Fibroblast of pulmonary artery (primary cell): ENCODE measurements at regions not wholly inside any gene's neighbourhood (a gene's known extent, or its start where the extent isn't known, plus 50 kb on each side); places are given as distances from the start of the nearest gene placed in this dataset.
"Not testable (repeated sequence)": the region's sequence is repeated elsewhere in the genome, so short reads cannot be mapped to it uniquely, and the experiment has no call there.

Experiments used
- DNase-seq: peaks from one replicate; pipeline ENCODE4 v3.0.0-alpha.2; 2010; ENCODE audit warnings: low read depth
- H3K4me3 ChIP-seq: replicated peaks from 2 replicates; pipeline ENCODE4 v1.5.1; 2011; ENCODE audit warnings: low read depth, mild to moderate bottlenecking, control low read depth, low read length, moderate library complexity
- TF ChIP-seq, protein P1 (sequence below): IDR thresholded peaks from 2 replicates; pipeline ENCODE4 v1.5.1; 2011; ENCODE audit warnings: mild to moderate bottlenecking, control low read depth, low read length, inconsistent platforms; ENCODE audit errors: missing control alignments

DNA sequence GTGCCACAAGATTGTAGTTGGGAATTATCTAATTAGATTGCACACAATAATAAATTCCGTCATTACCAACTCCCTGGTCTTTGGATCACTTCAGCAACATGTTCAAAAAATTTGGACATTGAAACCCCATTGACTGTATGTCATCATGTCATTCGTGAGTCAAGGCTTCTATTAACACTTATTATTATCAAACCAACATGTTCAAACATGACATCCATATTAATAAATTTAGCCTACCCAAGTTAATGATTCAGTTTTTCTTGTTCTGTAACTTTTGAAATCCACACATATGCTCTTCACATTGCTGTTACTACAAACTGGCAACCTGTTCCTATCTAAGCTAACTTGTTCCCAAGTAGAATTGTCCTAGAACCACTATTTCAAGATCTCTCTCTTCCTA lies 1142.7 kb upstream of the SLC39A10 start:
- DNase-seq, result no peak
- TF ChIP-seq, protein P1, sequence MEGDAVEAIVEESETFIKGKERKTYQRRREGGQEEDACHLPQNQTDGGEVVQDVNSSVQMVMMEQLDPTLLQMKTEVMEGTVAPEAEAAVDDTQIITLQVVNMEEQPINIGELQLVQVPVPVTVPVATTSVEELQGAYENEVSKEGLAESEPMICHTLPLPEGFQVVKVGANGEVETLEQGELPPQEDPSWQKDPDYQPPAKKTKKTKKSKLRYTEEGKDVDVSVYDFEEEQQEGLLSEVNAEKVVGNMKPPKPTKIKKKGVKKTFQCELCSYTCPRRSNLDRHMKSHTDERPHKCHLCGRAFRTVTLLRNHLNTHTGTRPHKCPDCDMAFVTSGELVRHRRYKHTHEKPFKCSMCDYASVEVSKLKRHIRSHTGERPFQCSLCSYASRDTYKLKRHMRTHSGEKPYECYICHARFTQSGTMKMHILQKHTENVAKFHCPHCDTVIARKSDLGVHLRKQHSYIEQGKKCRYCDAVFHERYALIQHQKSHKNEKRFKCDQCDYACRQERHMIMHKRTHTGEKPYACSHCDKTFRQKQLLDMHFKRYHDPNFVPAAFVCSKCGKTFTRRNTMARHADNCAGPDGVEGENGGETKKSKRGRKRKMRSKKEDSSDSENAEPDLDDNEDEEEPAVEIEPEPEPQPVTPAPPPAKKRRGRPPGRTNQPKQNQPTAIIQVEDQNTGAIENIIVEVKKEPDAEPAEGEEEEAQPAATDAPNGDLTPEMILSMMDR, result no peak
- no peak overlapping the region for H3K4me3 ChIP-seq

GRCh38 chr2:194511070-194511469 lies 1146.0 kb upstream of the SLC39A10 start:
- not testable (repeated sequence) for DNase-seq

GRCh38 chr2:194504876-194505275 lies 1152.2 kb upstream of the SLC39A10 start:
- H3K4me3 ChIP-seq, DNase-seq: not testable (repeated sequence)

More at GRCh38 chr2:194511070-194511469, 1146.0 kb upstream of the SLC39A10 start:
- not testable (repeated sequence) for H3K4me3 ChIP-seq

GRCh38 chr2:194495046-194495445 lies 1162.0 kb upstream of the SLC39A10 start:
- peak; percentile 0 for DNase-seq
- TF ChIP-seq, protein P1, result no peak
- H3K4me3 ChIP-seq, result no peak overlapping the region

DNA sequence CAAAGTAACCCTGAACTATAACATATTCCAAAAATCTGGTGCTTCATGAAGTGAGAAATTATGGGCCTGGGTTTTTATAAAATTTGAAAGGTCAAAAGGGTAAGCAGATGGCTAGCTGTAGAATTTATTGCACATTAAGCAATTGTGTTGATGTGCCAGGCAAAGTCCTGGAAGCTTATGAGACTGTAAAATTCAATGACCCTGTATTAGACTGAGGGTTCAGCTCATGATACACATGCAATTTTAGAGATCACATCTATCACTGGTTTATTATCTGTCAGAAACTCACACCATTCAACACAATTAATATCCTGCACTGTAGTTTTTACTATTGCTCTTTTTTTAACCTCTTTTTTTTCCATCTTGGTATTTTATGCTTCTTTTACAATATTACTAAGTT lies 1162.6 kb upstream of the SLC39A10 start:
- TF ChIP-seq, protein P1, result no peak
- no peak overlapping the region for H3K4me3 ChIP-seq
- DNase-seq, result no peak

- no peak overlapping the region for H3K4me3 ChIP-seq
- no peak for DNase-seq
- TF ChIP-seq, protein P1, result no peak
Observed at GRCh38 chr2:194491409-194492115, 1165.5 kb upstream of the SLC39A10 start.

DNA sequence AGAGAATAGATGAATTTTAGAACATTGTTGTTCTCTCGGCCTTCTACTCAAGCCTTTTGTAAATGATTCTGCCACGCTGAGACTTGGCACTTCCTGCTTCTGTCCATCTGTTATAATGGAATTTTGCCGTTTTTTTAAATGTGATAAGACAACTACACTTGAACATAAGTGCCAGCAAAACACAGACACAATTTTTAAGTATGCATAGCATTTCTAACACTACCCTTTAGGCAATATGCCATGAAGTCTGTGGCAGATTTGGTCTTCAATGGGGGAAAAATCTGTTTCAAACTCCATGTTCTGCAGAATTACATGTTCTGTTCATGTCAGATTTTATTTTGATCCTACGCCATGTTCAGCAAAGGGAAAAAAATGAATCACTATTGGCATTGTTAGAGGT lies 1170.7 kb upstream of the SLC39A10 start:
- H3K4me3 ChIP-seq, result no peak overlapping the region
- DNase-seq, result no peak
- TF ChIP-seq, protein P1, result no peak

DNA sequence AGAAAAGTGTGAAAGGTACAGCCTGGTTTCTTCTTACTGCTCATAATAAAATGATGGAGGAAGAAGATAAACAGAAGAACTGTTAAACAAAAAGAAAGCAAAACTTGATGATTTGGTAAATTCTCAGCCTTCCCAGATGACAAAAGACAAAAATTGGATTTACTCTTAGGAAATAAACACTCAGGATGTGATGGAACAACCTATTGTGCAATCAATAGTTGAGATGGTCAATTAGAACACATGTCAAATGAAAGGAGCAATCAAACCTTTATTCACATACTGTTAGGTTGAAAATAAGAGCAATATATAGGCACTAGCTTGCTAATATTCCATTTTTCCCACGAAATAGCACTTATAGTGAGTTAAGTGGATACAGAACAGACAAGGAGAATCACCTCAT lies 1174.0 kb upstream of the SLC39A10 start:
- DNase-seq, result no peak
- TF ChIP-seq, protein P1, result no peak
- H3K4me3 ChIP-seq, result no peak overlapping the region
